Stimulated activated CD4-positive, alpha-beta T cell treated with anti-CD3 and anti-CD28 coated beads, Interleukin-15, amount 100 ng/mL, for 48 hours (primary cell): ENCODE measurements at regions not wholly inside any gene's neighbourhood (a gene's known extent, or its start where the extent isn't known, plus 50 kb on each side); places are given as distances from the start of the nearest gene placed in this dataset.

Experiments
- DNase-seq, 2 donors: peaks; one replicate each; pipeline ENCODE4 v3.0.0-alpha.2; 2020; ENCODE audit warnings: low read depth in 2 of 2

DNA sequence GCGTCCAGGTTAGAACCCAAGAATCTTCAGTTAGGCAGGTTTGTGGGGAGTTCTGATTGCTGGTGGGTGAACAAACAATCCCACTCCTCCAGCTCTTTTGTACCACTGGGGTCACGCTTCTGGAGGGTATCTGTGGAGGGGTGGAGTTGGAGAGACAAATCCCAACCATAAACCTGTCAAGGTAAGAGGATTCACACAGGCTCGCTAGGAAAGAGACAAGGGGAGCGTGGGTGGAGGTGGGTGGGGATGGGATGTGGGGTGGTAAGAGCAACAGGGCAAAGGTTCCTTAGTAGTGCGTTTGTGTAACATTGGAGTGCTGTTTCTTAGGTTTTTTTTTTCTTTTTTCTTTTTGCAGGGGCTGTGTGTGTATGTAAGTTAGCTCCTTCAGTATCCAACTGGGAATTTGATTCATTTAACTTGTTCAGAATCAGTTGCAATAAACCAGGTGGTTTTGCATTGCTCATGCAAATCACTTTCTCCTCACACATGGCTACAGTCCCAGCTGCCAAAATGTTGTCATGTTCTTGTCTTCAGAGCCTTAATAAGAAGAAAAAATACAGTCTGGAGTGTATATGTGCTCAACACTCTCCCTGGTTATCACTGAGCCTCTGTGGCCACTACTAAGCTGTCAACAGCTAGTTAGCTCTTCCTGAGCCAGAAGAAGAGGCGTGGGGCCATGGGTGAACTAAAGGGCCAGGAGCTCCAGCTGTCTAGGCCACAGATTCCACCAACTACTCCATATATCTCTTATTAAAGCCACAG lies 164.0 kb upstream of the RAD23B start:
- DNase-seq, result no peak

GRCh38 chr9:107119735-107120134 lies 163.3 kb upstream of the RAD23B start:
- DNase-seq, result no peak

DNA sequence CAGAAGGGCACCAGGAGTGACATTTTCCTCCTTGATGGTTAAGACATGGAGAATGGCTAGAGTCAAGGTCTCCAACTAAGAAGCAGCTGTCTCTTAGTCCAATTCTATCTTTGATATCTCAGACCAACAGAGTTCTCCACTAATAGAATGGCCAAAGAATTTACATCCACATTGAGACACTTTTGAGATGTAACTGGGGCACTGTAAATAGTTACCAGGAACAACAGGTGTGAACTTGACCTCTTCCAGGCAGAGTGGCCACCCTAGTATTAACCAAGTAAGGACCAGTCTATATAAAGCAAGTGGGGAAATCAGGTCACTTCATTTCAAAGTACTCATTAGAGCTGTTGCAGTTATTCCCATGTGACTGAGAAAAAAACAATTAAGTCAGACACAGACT lies 159.7 kb upstream of the RAD23B start:
- DNase-seq, result no peak

DNA sequence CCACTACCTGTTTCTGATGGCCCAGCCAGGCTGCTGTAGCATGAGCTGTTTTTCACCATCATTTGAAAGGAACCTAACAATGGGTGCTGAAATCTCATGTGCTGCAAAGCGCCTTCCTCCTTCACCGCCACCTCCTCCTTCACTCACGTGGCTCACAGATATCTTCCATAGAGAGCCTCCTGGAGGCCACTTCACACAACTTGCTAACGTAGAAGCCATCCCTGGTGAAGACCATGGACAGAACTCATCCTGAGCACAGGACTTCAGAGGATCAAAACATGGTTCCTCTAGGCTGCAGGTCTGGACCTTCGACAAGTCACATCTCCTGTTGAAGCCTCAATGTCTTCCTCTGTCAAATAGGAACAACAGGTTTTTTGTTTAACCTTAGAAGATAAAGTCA lies 155.5 kb upstream of the RAD23B start:
- DNase-seq, result no peak

DNA sequence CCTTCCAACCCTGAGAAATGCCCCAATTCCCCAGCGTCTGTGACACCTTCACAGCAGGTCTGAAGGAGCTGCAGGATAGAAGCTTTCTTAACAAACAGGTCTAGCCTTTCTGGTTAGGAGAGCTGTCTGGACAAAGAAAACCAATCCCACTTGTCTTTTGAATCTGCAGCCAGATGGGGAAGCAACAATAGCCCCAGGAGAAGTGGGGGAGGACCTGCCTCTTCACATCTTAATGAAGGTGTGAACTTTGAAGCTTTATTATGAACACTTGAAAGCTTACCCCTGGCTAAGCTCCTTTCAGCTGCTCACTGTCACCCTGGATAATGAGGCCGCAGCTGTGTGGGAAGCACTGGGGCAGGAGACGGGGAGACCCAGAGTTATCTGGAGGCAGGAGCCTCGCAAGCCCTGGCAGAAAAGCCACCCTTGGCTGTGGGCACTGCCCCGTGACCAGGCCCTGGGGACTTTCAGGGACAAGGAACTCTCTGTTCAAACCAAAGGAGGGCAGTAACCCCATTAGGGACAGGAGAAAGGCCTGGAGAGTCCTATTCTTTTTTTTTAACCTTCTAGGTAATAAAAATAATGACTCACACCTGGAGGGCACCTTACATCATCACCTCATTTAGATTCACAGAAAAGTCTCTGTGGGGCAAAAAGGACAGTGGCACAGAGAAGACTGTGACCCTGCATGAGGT lies 151.8 kb upstream of the RAD23B start:
- no peak for DNase-seq

DNA sequence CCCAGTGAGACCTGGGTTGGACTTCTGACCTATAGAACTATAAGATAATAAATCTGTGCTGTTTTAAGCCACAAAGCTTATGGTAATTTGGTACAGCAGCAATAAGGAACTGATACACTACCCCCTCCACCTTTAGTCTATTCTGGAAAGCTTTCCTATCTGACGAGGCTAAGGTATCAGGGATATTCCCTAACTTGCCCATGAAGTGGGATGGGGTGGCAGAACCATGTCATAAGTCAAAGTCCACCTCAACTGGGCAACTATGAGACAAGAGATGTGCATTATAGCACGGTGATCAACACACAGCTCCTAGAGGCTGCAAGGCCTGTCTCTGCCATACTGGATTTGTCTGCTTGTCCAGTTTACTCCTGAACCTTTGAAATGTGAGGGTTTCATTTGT lies 146.8 kb upstream of the RAD23B start:
- no peak for DNase-seq

DNA sequence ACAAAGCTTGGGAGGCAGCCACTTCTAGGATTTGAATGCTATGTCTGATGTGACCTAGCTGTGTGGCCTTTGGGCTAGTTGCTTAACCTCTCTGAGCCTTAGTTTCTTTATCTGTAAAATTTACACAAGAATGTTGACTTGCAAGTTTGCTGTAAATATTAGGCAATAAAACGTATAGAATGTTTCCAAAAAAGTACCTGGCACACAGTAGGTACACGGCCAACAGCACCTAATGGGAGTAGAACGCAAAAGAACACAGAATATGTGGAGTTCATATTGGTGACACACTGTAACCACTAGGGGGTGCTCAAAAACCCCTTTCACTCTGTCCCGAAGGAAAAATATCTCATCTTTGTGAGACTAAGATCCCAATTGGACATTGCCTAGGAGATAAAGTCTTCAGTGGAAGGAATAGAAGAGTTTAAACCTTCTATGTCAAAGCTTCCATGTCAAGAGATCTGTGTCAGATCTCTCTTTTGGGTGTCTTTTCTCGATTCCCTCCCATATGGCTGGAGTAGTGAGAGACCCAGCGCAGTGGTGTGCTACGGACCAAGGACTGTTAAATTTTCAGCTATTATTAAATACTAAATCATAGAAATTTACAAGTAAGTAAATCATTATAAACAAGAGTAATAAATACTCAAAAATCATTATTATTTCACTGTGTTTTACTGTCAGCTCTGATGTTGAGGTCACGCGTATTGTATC lies 145.4 kb upstream of the RAD23B start:
- DNase-seq, result no peak

- DNase-seq, result no peak
Measured at GRCh38 chr9:107138261-107138992, 144.7 kb upstream of the RAD23B start.

GRCh38 chr9:107141967-107142366 lies 141.1 kb upstream of the RAD23B start:
- no peak for DNase-seq

DNA sequence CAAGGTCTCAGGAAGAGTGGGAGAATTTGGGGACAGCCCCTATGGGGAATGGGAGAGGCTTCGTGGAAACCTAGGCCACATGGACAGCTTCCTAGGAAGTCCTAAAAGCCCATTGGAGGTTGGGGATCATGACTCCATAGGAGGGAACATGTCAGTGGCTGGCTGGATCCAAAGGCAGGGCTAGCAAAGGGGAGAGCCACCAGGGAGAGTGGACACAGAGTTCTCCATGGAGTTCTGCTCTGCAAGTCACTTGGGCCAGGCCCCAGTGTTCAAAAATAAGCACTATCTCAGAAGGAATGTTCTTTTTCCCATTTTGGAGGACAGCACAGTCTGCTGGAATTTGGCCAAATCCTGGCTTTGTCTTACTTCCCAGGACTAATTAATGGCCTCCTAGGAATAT lies 140.6 kb upstream of the RAD23B start:
- no peak for DNase-seq

DNA sequence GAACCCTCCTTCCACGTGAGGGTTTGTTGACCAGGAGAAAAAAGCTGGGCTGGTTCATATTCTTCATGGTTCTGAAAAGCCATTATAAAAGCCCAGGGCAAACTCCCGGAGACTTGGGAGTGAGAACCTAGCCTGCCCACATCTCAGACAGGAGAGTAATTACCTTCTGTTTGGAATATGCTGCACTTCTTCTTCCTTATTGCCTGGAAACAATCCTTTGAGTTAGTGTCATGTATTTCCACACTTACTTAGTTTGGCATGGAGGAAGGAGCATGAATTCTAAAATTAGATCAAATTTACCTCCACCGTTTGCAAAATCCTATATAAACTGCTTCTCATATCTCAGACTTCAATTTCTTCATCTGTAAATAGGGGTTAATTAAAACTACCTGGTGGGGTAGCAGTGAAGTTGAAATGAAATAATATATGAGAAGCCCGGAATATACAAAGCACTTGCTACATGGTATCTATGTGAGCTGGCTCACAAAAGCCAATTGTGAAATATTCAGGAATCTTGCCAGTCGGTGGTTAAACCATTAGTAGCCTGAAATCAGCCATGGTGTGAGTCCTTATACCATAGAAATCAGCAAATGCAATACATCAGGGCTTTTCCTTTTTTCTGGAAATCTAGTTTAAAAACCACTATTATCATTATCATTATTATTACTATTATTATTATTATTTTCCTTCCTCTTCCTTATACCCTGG lies 140.0 kb upstream of the RAD23B start:
- no peak for DNase-seq

DNA sequence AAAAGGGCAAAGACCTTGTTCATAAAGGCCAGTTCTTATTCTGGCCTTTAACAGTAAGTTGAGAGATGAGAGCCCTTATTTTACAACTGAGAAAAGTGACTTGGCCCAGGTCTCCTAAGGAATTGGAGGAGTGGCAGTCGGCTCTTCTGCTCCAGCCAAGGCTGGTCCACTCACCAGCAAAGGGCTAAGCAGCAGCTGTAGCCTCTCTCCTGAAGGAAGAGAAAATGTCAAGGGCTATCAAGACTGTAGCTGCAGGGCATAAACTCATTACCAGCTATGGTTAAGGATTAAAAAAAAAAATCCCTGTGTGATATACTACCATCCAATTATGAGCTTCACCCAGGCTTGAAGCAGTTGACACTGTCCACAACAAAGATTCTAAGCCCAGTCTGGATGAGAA lies 138.6 kb upstream of the RAD23B start:
- no peak for DNase-seq

DNA sequence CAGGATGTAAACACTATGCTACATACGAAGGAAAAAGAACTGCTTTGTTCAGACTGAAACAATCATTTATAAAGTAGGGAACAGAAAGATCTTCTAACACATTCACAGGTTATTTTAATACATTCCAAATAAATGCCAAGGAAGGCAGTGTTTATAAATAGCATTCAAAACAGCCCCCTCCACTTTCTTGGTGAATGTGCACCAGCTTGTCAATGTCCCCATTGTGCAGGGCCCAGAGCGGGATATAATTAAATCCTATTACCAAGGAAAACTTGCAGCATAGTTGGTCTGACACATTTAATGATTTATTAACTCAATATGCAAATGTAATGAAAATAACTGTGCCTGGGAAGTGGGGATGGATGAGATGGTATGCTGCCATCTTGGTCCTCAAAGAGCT lies 135.9 kb upstream of the RAD23B start:
- DNase-seq, result no peak

DNA sequence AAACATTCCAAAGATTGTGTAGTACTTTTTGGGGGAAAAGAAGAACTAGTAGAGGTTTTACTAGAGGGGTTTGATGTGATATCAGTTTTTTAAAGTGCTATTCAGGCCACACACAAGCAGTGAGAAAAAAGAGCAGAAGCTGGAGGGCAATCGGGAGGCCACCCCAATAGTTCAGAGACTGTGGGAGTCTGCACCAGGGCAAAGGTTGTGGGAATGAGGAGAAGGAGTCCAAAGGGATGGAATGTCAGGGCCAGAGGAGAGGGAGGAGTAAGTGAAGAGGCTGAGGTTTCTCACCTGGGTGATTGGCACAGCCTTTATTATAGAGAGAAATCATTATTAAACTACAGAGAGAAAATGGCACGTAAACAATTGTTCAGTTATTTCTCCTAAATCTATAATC lies 134.9 kb upstream of the RAD23B start:
- no peak for DNase-seq

GRCh38 chr9:107149756-107150155 lies 133.3 kb upstream of the RAD23B start:
- no peak for DNase-seq

DNA sequence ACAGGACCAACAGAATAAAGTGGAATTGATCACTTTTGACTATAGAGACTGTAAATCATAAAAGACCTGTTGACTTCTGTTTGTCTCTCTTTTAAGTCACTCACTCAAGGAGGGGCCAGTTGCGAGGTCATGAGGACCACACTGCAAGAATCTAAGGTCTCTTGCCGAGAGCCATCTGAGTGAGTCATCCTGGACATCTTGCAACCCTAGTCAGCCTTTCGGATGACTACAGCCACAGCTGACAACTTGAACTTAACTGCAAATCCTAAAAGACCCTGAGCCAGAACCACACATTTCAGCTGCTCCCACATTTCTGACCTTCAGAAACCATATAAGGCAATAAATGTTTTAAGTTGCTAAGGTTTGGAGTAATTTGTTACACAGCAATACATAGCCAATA lies 129.7 kb upstream of the RAD23B start:
- no peak for DNase-seq

DNA sequence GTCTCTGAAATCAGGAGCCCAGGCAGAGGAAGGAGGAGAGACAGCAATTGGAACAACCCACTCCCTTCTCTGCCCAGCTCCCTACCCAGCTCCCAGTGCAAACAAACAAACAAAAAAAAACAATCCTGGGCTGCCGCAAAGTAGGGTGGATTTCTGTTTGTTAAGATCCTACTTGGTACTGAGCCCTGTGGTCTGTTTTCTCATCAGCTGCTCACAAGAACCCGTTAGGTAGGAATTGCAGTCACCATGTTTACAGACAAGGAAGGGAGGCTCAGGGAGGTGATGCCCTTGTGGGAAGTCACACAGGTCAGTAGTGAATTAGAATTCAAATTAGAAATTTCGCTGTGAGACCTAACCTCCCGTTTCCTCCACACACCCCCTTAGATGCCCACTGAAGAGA lies 128.8 kb upstream of the RAD23B start:
- DNase-seq, result no peak

GRCh38 chr9:107154766-107155165 lies 128.3 kb upstream of the RAD23B start:
- no peak for DNase-seq

- DNase-seq, result no peak
Measured at GRCh38 chr9:107155244-107155817, 127.7 kb upstream of the RAD23B start.

DNA sequence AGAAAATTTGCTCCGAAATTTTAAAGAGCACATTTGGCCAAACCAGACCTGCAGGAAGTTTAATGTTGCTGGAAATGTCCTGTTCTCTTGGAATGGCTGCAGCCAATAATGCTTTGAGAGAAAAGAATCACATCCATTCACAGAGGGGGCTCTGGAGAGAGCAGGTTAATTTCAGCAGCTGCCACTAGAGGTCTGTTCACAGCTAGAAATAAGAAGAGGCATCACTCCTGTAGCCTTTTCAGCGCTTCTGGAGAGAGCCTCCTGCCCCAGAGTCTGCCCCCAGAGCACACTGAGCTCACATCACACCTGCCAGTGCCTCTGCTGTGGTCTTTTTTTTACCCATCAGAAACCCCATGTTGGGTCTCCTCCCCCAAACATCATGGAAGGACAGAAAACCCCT lies 124.8 kb upstream of the RAD23B start:
- no peak for DNase-seq

- DNase-seq, result no peak
Measured at GRCh38 chr9:107161338-107161737, 121.7 kb upstream of the RAD23B start.
